ENCODE measurements at regions not wholly inside any gene's neighbourhood (a gene's known extent, or its start where the extent isn't known, plus 50 kb on each side); places are given as distances from the start of the nearest gene placed in this dataset.

DNA sequence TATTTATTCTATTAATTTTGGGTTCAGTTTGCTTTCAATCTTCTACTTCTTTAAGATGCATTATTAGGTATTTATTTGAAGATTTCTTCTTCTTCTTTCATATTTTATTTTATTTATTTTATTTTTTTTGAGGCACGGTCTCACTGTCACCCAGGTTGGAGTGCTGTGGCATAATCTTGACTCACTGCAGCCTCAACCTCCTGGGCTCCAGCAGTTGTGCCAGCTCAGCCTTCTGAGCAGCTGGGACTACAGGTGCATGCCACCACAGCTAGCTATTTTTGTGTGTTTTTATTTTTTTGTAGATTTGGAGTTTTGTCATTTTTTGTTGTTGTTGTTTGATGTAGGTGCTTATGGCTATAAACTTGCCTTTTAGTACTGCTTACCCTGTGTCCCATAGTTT is 543.2 kb upstream of the SGO1 start:
- Histone ChIP-seq H3K4me1 (ENCODE audit: control insufficient read depth in 1 of 2, insufficient read depth in 2 of 2, low read length in 2 of 2) (no peaks in the 10 kb centered on the region), H3K36me3 (ENCODE audit: control insufficient read depth in 1 of 2, insufficient read depth in 2 of 2, low read length in 2 of 2) (no peaks in the 10 kb centered on the region), H3K79me2 (ENCODE audit: insufficient read depth, low read length) (no peaks in the 10 kb centered on the region), H3K4me3 (replicated peaks in 1 of 2; ENCODE audit: low read depth in 1 of 2, low read length in 2 of 2) (no peak overlapping the region), H3K27me3 (ENCODE audit: insufficient read depth, low read length) (no peaks in the 10 kb centered on the region), H3K9me3 (ENCODE audit: control insufficient read depth in 1 of 2, insufficient read depth in 1 of 2, low read depth in 1 of 2, low read length in 2 of 2) (peaks cover 0 to 2% of the 10 kb centered on the region in 2 experiments; a peak in 2 of 4 replicates), H3K4me2 (ENCODE audit: low read length) (no peak overlapping the region), H3K9ac (ENCODE audit: low read length) (no peak overlapping the region), H3K27ac (ENCODE audit: low read depth, low read length) (no peak overlapping the region), H3K9me2 (ENCODE audit: insufficient read depth) (no peaks in the 10 kb centered on the region), H2AFZ (ENCODE audit: low read depth, low read length, poor library complexity, severe bottlenecking) (no peak overlapping the region), H4K20me1 (ENCODE audit: insufficient read depth) (no peaks in the 10 kb centered on the region)
- ATAC-seq, result no peak
- POLR2A ChIA-PET, result no interaction called here
- DNase-seq (ENCODE audit: low read depth, low spot score), result no peak
- intact Hi-C loops (cut with micrococcal nuclease), result no loop called here
- RAD21 ChIA-PET (ENCODE audit: low non-redundant PET in 1 of 2, low total read pairs in 2 of 2, uncharacterized antibody in 2 of 2, unreplicated experiment in 2 of 2), result no interaction called here
- TF ChIP-seq RAD21 (IDR thresholded peaks at IDR 0.05; ENCODE audit: low read depth) (no peak), SIN3A (IDR thresholded peaks at IDR 0.05; ENCODE audit: low read depth) (no peak), ELF1 (IDR thresholded peaks at IDR 0.05; ENCODE audit: borderline replicate concordance, low read depth) (no peak), EZH2 (IDR thresholded peaks at IDR 0.05) (no peak), ZFX (IDR thresholded peaks at IDR 0.05) (no peak), POLR2A (IDR thresholded peaks at IDR 0.05; ENCODE audit: borderline replicate concordance, extremely low read depth, insufficient read depth, insufficient read length) (no peak), FOSL1 (IDR thresholded peaks at IDR 0.05; ENCODE audit: low read depth) (no peak), POLR2AphosphoS5 (IDR thresholded peaks at IDR 0.05; ENCODE audit: low read depth, low read length) (no peak), JUND (IDR thresholded peaks at IDR 0.05) (no peak), SRF (IDR thresholded peaks at IDR 0.05; ENCODE audit: low read depth) (no peak), YY1 (IDR thresholded peaks at IDR 0.05; ENCODE audit: extremely low read depth, insufficient replicate concordance, low read depth, low read length) (no peak), EZH2phosphoT487 (IDR thresholded peaks at IDR 0.05; ENCODE audit: borderline replicate concordance) (no peak), CBX3 (IDR thresholded peaks at IDR 0.05; ENCODE audit: low read depth) (no peak), SP1 (IDR thresholded peaks at IDR 0.05; ENCODE audit: low read depth) (no peak), TCF7L2 (IDR thresholded peaks at IDR 0.05; ENCODE audit: borderline replicate concordance, extremely low read depth, insufficient read depth, insufficient read length) (no peak), EGR1 (IDR thresholded peaks at IDR 0.05; ENCODE audit: low read depth) (no peak), ZNF274 (IDR thresholded peaks at IDR 0.05; ENCODE audit: low read depth, low read length) (no peak)
- TF ChIP-seq, protein P1, sequence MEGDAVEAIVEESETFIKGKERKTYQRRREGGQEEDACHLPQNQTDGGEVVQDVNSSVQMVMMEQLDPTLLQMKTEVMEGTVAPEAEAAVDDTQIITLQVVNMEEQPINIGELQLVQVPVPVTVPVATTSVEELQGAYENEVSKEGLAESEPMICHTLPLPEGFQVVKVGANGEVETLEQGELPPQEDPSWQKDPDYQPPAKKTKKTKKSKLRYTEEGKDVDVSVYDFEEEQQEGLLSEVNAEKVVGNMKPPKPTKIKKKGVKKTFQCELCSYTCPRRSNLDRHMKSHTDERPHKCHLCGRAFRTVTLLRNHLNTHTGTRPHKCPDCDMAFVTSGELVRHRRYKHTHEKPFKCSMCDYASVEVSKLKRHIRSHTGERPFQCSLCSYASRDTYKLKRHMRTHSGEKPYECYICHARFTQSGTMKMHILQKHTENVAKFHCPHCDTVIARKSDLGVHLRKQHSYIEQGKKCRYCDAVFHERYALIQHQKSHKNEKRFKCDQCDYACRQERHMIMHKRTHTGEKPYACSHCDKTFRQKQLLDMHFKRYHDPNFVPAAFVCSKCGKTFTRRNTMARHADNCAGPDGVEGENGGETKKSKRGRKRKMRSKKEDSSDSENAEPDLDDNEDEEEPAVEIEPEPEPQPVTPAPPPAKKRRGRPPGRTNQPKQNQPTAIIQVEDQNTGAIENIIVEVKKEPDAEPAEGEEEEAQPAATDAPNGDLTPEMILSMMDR (IDR thresholded peaks at IDR 0.05 in 2 of 3, conservative IDR thresholded peaks at IDR 0.05 in 1 of 3; ENCODE audit: borderline replicate concordance in 1 of 3, insufficient read depth in 1 of 3, low read depth in 2 of 3, low read length in 2 of 3), result no peak
- TF ChIP-seq, protein P2, sequence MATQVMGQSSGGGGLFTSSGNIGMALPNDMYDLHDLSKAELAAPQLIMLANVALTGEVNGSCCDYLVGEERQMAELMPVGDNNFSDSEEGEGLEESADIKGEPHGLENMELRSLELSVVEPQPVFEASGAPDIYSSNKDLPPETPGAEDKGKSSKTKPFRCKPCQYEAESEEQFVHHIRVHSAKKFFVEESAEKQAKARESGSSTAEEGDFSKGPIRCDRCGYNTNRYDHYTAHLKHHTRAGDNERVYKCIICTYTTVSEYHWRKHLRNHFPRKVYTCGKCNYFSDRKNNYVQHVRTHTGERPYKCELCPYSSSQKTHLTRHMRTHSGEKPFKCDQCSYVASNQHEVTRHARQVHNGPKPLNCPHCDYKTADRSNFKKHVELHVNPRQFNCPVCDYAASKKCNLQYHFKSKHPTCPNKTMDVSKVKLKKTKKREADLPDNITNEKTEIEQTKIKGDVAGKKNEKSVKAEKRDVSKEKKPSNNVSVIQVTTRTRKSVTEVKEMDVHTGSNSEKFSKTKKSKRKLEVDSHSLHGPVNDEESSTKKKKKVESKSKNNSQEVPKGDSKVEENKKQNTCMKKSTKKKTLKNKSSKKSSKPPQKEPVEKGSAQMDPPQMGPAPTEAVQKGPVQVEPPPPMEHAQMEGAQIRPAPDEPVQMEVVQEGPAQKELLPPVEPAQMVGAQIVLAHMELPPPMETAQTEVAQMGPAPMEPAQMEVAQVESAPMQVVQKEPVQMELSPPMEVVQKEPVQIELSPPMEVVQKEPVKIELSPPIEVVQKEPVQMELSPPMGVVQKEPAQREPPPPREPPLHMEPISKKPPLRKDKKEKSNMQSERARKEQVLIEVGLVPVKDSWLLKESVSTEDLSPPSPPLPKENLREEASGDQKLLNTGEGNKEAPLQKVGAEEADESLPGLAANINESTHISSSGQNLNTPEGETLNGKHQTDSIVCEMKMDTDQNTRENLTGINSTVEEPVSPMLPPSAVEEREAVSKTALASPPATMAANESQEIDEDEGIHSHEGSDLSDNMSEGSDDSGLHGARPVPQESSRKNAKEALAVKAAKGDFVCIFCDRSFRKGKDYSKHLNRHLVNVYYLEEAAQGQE (IDR thresholded peaks at IDR 0.05; ENCODE audit: low read depth), result no peak
- TF ChIP-seq, protein P3, sequence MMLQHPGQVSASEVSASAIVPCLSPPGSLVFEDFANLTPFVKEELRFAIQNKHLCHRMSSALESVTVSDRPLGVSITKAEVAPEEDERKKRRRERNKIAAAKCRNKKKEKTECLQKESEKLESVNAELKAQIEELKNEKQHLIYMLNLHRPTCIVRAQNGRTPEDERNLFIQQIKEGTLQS (IDR thresholded peaks at IDR 0.05), result no peak
- no TSS peak for BruUV-seq (replicated peaks)
- CTCF ChIA-PET, result no interaction called here

Measured in HCT116 (cell line).